OCI-LY7 (cell line): ENCODE measurements at regions not wholly inside any gene's neighbourhood (a gene's known extent, or its start where the extent isn't known, plus 50 kb on each side); places are given as distances from the start of the nearest gene placed in this dataset.

Experiments
- BruUV-seq: library from RNA; stranded (reverse); fragments of 400-500 nt; replicated peaks from 2 replicates; lab custom pipeline; 2021; lab: Mats Ljungman, UMichigan
- CTCF ChIA-PET: fragments of 300-600 bp; sonication (Branson Sonifier 250); formaldehyde crosslinking; loops from one replicate; lab custom pipeline; 2022; ENCODE audit warnings: antibody characterized with exemption; ENCODE audit not compliant: unreplicated experiment; lab: Charles Lee
- POLR2A ChIA-PET: fragments of 300-600 bp; sonication (Branson Sonifier 250); formaldehyde crosslinking; loops from one replicate; lab custom pipeline; 2022; ENCODE audit warnings: antibody characterized with exemption; lab: Charles Lee
- DNase-seq: peaks from one replicate; pipeline ENCODE4 v3.0.0-alpha.2; 2015; ENCODE audit warnings: low spot score
- H2AFZ ChIP-seq: fragments of 200-600 bp; sonication (generic), shearing (Covaris generic); 2 replicates; pipeline ENCODE4 v1.6.1; 2014; ENCODE audit warnings: mild to moderate bottlenecking, antibody characterized with exemption, low read length, moderate library complexity
- H3K27ac ChIP-seq: fragments of 200-600 bp; sonication (generic); 2 replicates; pipeline ENCODE4 v1.5.1; 2014; ENCODE audit warnings: mixed run types, low read depth, mild to moderate bottlenecking, moderate library complexity, low read length, inconsistent platforms; ENCODE audit not compliant: poor library complexity, severe bottlenecking
- H3K36me3 ChIP-seq: fragments of 200-600 bp; sonication (generic); 2 replicates; pipeline ENCODE4 v1.6.1; 2014; ENCODE audit warnings: mild to moderate bottlenecking, antibody characterized with exemption, low read length, moderate library complexity, mixed read lengths; ENCODE audit not compliant: insufficient read depth
- H3K4me1 ChIP-seq: fragments of 200-600 bp; sonication (generic); 2 replicates; pipeline ENCODE4 v1.5.1; 2014; ENCODE audit warnings: mild to moderate bottlenecking, low read length; ENCODE audit not compliant: insufficient read depth, poor library complexity, severe bottlenecking
- H3K4me2 ChIP-seq: fragments of 200-600 bp; sonication (generic); 2 replicates; pipeline ENCODE4 v1.6.1; 2014; ENCODE audit warnings: mild to moderate bottlenecking, low read length
- H3K4me3 ChIP-seq: fragments of 200-600 bp; sonication (generic); 2 replicates; pipeline ENCODE4 v1.5.1; 2014; ENCODE audit warnings: mild to moderate bottlenecking, low read depth, low read length; ENCODE audit not compliant: poor library complexity, severe bottlenecking
- H3K79me2 ChIP-seq: fragments of 200-600 bp; sonication (generic); 2 replicates; pipeline ENCODE4 v1.6.1; 2016; ENCODE audit warnings: low read depth, mild to moderate bottlenecking, low read length, moderate library complexity, mixed read lengths; ENCODE audit not compliant: insufficient read depth
- H3K9me2 ChIP-seq: fragments of 200-600 bp; sonication (generic); 2 replicates; pipeline ENCODE4 v1.6.1; 2016; ENCODE audit warnings: mild to moderate bottlenecking, low read length, mixed read lengths; ENCODE audit not compliant: insufficient read depth
- H3K9me3 ChIP-seq: fragments of 200-600 bp; sonication (generic); 2 replicates; pipeline ENCODE4 v1.6.1; 2014; ENCODE audit warnings: mild to moderate bottlenecking, mixed run types, low read length, mixed read lengths
- H4K20me1 ChIP-seq: fragments of 200-600 bp; sonication (generic); 2 replicates; pipeline ENCODE4 v1.6.1; 2014; ENCODE audit warnings: mild to moderate bottlenecking, antibody characterized with exemption, low read length, moderate library complexity, mixed read lengths; ENCODE audit not compliant: insufficient read depth
- CTCF ChIP-seq: fragments of 200-600 bp; sonication (generic); conservative IDR thresholded peaks from 2 replicates; pipeline ENCODE4 v1.5.1; 2014; ENCODE audit warnings: mild to moderate bottlenecking, antibody characterized with exemption, low read length, moderate library complexity, mixed read lengths
- EZH2phosphoT487 ChIP-seq: fragments of 200-600 bp; sonication (generic); IDR thresholded peaks from 2 replicates; pipeline ENCODE4 v1.6.1; 2018; ENCODE audit warnings: low read depth, borderline replicate concordance, mild to moderate bottlenecking, mixed run types, antibody characterized with exemption, low read length, moderate library complexity, mixed read lengths
- intact Hi-C: fragments of 100-400 bp; cut with micrococcal nuclease; formaldehyde crosslinking; loops from one replicate; pipeline ENCODE4 v1.10.0; 2022; ENCODE audit not compliant: unreplicated experiment

- H3K9me3 ChIP-seq: no peaks in the 10 kb centered on the region
- H3K4me1 ChIP-seq: no peaks in the 10 kb centered on the region
- no TSS peak for BruUV-seq
- H3K36me3 ChIP-seq: no peaks in the 10 kb centered on the region
- POLR2A ChIA-PET: interaction anchor here (0.6 kb wide), 1 partner anchor 455 kb away, joined by 3 read pairs; no protein-coding TSS in a partner anchor
- DNase-seq: no peak
- H3K9me2 ChIP-seq: no peaks in the 10 kb centered on the region
- H4K20me1 ChIP-seq: no peaks in the 10 kb centered on the region
- H3K4me2 ChIP-seq: no peak overlapping the region
- H3K27ac ChIP-seq: no peak overlapping the region
- no peak overlapping the region for H2AFZ ChIP-seq
- intact Hi-C loops: no loop called here
- H3K79me2 ChIP-seq: no peaks in the 10 kb centered on the region
- CTCF ChIA-PET: no interaction called here
- TF ChIP-seq CTCF: no peak
- TF ChIP-seq EZH2phosphoT487: no peak
- H3K4me3 ChIP-seq: no peak overlapping the region
Observed at GRCh38 chr2:235411905-235412485, 81.8 kb upstream of the AGAP1 start.

DNA sequence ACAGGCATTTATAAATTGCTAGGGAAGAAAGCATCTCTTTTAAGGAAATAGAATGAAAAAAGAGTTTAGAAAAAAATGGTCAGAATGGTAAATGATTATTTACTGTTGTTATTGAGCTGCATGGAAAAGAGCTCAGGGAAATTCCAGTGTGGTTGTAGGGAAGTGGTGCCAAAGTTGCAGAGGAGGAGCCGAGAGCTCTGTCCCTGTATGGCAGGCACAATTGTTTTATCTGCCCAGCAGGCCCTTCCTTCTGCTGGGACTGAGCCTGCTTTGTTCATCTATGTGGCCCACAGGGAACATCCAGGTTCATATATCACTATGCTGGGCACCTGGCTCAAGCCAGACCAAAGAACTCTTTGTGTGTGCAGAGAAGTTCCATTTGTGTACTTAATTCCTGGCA lies 80.8 kb upstream of the AGAP1 start:
- H3K79me2 ChIP-seq: no peaks in the 10 kb centered on the region
- POLR2A ChIA-PET: no interaction called here
- H3K4me1 ChIP-seq: no peaks in the 10 kb centered on the region
- intact Hi-C loops: no loop called here
- no peak for DNase-seq
- no peak overlapping the region for H2AFZ ChIP-seq
- no peaks in the 10 kb centered on the region for H3K36me3 ChIP-seq
- no peak overlapping the region for H3K4me2 ChIP-seq
- H4K20me1 ChIP-seq: no peaks in the 10 kb centered on the region
- no peaks in the 10 kb centered on the region for H3K9me3 ChIP-seq
- H3K27ac ChIP-seq: no peak overlapping the region
- H3K4me3 ChIP-seq: no peak overlapping the region
- CTCF ChIA-PET: no interaction called here
- TF ChIP-seq EZH2phosphoT487 (no peak), CTCF (no peak)
- no peaks in the 10 kb centered on the region for H3K9me2 ChIP-seq
- BruUV-seq: no TSS peak

GRCh38 chr2:235414422-235414821 lies 79.4 kb upstream of the AGAP1 start:
- Histone ChIP-seq H3K9me3 (no peaks in the 10 kb centered on the region), H3K9me2 (no peaks in the 10 kb centered on the region), H3K4me1 (no peaks in the 10 kb centered on the region), H3K36me3 (no peaks in the 10 kb centered on the region), H3K4me3 (no peak overlapping the region), H2AFZ (no peak overlapping the region), H3K79me2 (no peaks in the 10 kb centered on the region), H3K4me2 (no peak overlapping the region), H4K20me1 (no peaks in the 10 kb centered on the region), H3K27ac (no peak overlapping the region)
- DNase-seq: no peak
- intact Hi-C loops: no loop called here
- BruUV-seq: no TSS peak
- ChIA-PET POLR2A (no interaction called here), CTCF (no interaction called here)
- TF ChIP-seq EZH2phosphoT487 (no peak), CTCF (no peak)
